Stimulated activated CD8-positive, alpha-beta memory T cell treated with anti-CD3 and anti-CD28 coated beads, Interleukin-2, amount 100 ng/mL, for 1 hour (primary cell): ENCODE measurements at regions not wholly inside any gene's neighbourhood (a gene's known extent, or its start where the extent isn't known, plus 50 kb on each side); places are given as distances from the start of the nearest gene placed in this dataset.
A peak's percentile ranks its signal among the peaks of the same experiment; 100 is the strongest.

Experiments
- DNase-seq, 2 donors: peaks; one replicate each; pipeline ENCODE4 v3.0.0-alpha.2; 2020; ENCODE audit warnings: low read depth in 2 of 2

- no peak for DNase-seq
Observed at GRCh38 chr9:129270205-129270604, 92.1 kb upstream of the IER5L start.

- no peak for DNase-seq
Observed at GRCh38 chr9:129267141-129267540, 89.1 kb upstream of the IER5L start.

- DNase-seq, result no peak
Observed at GRCh38 chr9:129266536-129266935, 88.5 kb upstream of the IER5L start.

- DNase-seq, result no peak
Observed at GRCh38 chr9:129264388-129264787, 86.3 kb upstream of the IER5L start.

GRCh38 chr9:129263836-129264235, 85.8 kb upstream of the IER5L start:
- DNase-seq, result no peak

- no peak for DNase-seq
Observed at GRCh38 chr9:129262261-129262660, 84.2 kb upstream of the IER5L start.

GRCh38 chr9:129259375-129259774, 81.3 kb upstream of the IER5L start:
- DNase-seq, result no peak

- DNase-seq, result no peak
Observed at GRCh38 chr9:129258823-129259301, 80.8 kb upstream of the IER5L start.

- peak; percentile 75 to 82 for DNase-seq
Observed at GRCh38 chr9:129258124-129258822, 80.2 kb upstream of the IER5L start.

- no peak for DNase-seq
Observed at GRCh38 chr9:129256959-129257713, 79.1 kb upstream of the IER5L start.

GRCh38 chr9:129254566-129255287, 76.7 kb upstream of the IER5L start:
- no peak for DNase-seq

- DNase-seq, result no peak
Observed at GRCh38 chr9:129253803-129254381, 75.8 kb upstream of the IER5L start.

GRCh38 chr9:129252937-129253802, 75.1 kb upstream of the IER5L start:
- DNase-seq, result no peak

GRCh38 chr9:129250786-129251185, 72.7 kb upstream of the IER5L start:
- DNase-seq, result no peak

GRCh38 chr9:129247285-129248153, 69.5 kb upstream of the IER5L start:
- no peak for DNase-seq

- no peak for DNase-seq
Observed at GRCh38 chr9:129245276-129245675, 67.2 kb upstream of the IER5L start.

- no peak for DNase-seq
Observed at GRCh38 chr9:129242971-129243561, 65.0 kb upstream of the IER5L start.

- DNase-seq, result no peak
Observed at GRCh38 chr9:129242191-129242941, 64.3 kb upstream of the IER5L start.

- DNase-seq, result no peak
Observed at GRCh38 chr9:129241725-129242124, 63.7 kb upstream of the IER5L start.
